ENCODE measurements at regions not wholly inside any gene's neighbourhood (a gene's known extent, or its start where the extent isn't known, plus 50 kb on each side); places are given as distances from the start of the nearest gene placed in this dataset.

DNA sequence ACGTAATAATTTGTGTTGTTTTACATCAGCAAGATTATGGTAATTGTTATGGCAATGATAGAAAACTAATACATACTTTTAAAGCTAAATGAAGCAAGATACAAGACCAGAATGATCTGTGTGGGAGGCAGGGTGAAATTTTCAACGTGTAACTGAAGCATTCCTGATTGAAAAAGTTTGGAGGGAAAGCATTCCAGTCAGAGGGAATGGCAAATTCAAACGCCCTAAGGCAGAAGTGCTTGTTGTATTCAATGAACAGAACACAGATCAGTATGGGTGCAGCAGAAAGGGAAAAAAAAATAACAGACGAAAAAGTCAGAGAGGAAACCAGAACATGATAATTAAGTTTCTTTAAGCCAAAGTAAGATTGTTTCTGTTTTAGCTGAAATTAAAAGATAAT lies 928.5 kb upstream of the SLITRK1 start:
- TF ChIP-seq, protein P1, sequence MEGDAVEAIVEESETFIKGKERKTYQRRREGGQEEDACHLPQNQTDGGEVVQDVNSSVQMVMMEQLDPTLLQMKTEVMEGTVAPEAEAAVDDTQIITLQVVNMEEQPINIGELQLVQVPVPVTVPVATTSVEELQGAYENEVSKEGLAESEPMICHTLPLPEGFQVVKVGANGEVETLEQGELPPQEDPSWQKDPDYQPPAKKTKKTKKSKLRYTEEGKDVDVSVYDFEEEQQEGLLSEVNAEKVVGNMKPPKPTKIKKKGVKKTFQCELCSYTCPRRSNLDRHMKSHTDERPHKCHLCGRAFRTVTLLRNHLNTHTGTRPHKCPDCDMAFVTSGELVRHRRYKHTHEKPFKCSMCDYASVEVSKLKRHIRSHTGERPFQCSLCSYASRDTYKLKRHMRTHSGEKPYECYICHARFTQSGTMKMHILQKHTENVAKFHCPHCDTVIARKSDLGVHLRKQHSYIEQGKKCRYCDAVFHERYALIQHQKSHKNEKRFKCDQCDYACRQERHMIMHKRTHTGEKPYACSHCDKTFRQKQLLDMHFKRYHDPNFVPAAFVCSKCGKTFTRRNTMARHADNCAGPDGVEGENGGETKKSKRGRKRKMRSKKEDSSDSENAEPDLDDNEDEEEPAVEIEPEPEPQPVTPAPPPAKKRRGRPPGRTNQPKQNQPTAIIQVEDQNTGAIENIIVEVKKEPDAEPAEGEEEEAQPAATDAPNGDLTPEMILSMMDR (IDR thresholded peaks at IDR 0.05): no peak
- TF ChIP-seq POLR2AphosphoS5 (IDR thresholded peaks at IDR 0.05) (no peak), POLR2A (IDR thresholded peaks at IDR 0.05) (no peak)

All from breast epithelium (tissue), 3 donors.